SKM-1 (cell line): ENCODE measurements at regions not wholly inside any gene's neighbourhood (a gene's known extent, or its start where the extent isn't known, plus 50 kb on each side); places are given as distances from the start of the nearest gene placed in this dataset.

Experiments used
- DNase-seq: peaks from one replicate; lab custom pipeline; 2025; ENCODE audit not compliant: unreplicated experiment; lab: John Stamatoyannopoulos, UW

- DNase-seq = no peak
These were observed 223.4 kb upstream of the SLC24A2 start for GRCh38 chr9:20012232-20012631.

- no peak for DNase-seq
These were observed 220.8 kb upstream of the SLC24A2 start for GRCh38 chr9:20009606-20010005.

DNA sequence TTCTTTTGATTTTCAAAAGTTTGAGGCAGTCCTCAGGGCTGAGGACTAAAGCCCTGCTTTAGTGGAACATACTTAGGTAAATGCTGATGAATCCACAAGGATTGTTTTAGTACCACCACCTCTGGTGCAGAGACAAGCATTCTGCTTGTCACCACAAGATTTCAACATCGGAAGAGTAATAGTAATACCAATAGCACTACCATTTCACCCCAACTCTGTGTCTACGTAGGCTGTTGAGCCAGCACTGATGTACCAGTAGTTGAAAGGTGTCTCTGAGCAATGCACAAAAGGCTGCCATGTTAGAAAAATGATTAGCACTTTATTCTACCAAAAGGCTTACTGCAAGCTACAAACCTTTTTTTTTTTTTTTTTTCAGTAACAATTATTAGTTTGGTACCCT, 213.2 kb upstream of the SLC24A2 start:
- no peak for DNase-seq

- DNase-seq = no peak
These were observed 212.2 kb upstream of the SLC24A2 start for GRCh38 chr9:20001058-20001457.

- no peak for DNase-seq
These were observed 210.7 kb upstream of the SLC24A2 start for GRCh38 chr9:19999491-20000057.

DNA sequence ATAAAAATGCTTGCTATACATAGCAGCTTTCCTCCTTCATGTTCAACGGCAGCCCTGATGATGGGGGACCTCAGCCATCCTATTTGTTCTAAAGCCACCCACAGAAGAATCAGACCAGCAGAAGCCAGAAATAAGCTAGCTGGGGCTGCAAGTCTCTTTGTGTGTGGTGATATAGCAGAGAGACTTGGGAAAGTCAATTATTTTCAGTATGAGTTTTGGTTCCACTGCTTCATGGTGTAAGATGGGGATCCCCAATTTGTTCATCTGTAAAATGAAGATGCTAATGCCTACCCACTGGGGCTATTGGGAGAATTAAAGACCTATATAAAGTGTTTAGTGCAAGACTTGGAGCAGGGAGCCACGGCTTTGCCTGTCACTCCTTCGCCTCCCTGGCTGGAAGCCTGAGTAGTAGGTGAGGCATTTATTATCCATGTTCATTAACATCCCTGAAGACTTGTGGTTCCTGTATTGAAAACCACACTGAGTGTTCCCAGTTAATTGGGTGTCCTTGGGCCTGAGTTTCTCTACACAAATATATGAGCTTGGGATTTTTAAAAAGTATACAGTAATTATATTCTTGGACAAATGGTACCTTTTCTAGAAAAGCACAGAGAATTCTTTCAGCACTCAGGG, 210.1 kb upstream of the SLC24A2 start:
- no peak for DNase-seq

- DNase-seq = no peak
These were observed 209.3 kb upstream of the SLC24A2 start for GRCh38 chr9:19998153-19998552.

DNA sequence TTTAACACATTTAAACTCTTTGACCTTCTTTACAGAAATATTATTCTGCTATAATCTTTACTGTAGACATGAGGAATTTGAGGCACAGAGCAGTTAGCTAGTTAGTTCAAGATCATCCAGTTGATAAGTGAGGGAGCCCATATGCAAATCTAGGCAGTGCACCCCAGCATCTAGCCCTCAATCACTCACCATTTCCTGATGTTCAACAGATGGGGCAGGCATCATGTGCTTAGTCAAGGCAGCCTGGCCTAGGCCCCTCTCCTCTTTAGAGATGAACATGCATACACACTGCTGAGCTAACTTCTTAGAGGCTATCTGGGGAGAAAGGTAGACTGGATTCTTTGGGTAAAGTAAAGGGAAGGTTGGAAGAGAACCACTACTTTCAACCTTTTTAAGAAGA, 206.8 kb upstream of the SLC24A2 start:
- DNase-seq = no peak

DNA sequence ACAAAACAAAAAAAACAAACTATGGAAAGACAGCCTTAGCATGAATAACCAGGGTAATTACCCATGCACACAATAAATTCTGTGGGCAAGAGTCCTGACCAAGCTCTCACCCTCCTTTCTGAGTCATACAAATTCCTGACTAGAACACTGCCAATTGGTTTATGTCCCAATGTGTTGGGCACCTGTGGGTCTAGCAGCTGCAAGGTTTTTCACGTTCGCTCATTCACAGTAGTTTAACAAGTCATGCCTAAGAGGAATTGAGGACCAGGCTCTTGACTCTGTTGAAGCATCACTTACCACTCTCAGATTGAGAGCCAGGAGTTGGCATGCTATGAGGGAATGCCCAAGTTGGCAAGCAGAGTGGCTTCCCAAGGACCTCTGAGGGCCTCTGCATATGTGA, 205.5 kb upstream of the SLC24A2 start:
- no peak for DNase-seq

DNA sequence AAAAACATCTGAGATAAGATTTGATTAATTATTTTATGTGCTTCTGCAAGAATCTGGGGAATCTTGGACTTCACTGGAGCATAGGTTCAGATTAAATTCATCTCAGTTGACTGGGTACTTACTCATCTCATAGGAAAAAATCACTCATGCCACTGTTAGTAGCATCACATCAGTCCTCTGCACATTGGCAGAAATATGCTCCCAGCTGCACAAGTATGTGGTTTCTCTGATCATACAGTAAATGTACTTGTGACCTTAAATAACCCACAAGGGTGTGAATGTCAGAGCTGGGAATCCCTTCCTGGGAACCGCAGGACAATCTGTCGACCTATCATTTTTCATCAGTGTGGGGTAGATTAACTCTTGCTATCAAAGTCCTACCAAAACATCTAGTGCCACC, 203.7 kb upstream of the SLC24A2 start:
- DNase-seq = no peak

- no peak for DNase-seq
These were observed 200.4 kb upstream of the SLC24A2 start for GRCh38 chr9:19989213-19989612.

DNA sequence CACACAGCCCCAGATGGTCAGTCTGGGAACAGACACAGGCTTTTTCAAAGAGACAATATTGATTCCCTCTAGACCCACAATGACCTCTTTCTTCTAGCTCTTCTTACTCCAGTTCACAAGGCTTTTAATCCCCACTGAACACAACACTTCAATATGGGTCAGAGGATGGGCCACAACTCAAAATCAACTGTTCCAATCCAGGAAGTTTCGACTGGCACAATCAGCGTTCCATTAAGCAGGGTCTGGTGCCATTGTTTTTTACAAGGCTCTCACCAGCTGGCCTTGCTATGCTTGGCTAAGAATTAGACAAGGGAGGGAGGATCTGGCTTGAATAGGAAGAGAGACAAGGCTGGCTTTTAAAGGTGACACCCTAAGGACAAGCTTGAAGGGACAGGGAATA, 199.4 kb upstream of the SLC24A2 start:
- no peak for DNase-seq

- no peak for DNase-seq
These were observed 196.2 kb upstream of the SLC24A2 start for GRCh38 chr9:19985081-19985480.

DNA sequence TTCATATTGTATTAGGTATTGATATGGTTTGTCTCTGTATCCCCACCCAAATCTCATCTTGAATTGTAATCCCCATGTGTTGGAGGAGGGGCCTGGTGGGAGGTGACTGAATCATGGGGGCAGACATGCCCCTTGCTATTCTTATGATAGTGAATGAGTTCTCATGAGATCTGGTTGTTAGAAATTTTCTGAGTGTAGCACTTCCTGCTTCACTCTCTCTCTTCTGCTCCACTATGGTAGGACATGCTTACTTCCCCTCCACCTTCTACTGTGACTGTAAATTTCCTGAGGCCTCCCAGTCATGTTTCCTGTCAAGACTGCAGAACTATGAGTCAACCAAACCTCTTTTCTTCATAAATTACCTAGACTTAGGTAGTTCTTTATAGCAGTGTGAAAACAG, 187.4 kb upstream of the SLC24A2 start:
- peak; percentile 38 for DNase-seq

DNA sequence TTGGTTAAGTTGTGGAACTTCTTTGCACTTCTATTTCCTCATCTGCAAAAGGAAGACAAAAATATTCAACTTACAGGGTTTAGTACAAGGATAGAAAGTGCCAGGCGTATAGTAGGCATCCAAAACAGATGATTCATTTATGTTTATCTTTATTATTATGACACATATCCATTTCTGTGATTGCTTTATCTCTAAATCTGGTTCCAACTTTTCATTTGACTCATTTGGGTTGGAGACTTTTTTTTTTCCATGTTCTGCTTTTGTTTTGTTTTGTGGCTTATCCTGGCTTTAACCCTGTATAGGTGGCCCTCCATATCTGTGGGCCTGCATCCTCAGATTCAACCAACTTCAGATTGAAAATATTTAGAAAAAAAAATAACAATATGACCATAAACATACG, 186.7 kb upstream of the SLC24A2 start:
- no peak for DNase-seq

GRCh38 chr9:19969721-19970120, 180.9 kb upstream of the SLC24A2 start:
- DNase-seq = no peak

DNA sequence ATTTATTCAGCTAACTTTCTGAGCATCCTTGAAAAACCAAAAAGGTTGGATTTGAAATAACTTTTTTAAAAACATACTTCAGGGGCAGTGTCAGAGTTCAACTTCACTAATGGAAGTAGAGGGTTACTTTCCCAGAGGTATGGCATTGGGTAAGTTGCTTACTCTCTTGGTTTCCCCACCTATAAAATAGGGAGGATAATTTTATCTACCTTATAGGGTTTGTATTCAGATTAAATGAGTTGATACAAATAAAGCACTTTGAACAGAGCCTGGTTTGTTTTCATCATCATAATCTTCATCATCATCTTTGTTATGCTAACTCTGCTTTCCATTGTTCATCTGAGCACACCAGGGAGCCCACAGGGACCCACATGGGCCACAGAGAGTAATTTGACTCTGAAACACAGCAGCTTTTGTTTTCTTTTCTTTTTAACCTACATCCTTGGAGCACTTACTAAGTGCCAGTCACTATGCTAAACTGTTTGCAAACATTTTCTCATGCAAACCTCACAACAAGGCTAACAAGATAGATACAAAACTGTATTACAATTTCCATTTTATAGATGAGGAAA, 179.1 kb upstream of the SLC24A2 start:
- DNase-seq = no peak

GRCh38 chr9:19967216-19967887, 178.5 kb upstream of the SLC24A2 start:
- DNase-seq = no peak

- DNase-seq = no peak
These were observed 176.5 kb upstream of the SLC24A2 start for GRCh38 chr9:19965336-19965735.

DNA sequence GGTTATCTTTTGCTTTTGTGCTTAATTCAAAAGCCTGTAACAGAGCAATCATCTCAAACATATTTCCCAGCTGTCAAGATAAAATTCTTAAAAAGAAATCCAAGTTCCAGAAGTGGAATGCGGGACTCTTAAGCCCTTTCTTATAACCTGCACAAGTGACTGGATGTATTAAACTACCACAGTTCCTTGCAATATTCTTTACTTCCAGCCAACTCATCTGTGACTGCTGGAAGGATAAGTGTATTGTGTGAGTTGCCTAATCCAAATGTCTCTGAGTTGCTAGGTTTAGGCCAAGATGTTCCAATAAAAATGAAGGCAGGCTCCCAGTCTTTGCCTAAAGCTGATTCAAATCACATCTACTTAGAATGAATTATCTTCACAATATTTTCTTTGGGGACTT, 159.2 kb upstream of the SLC24A2 start:
- no peak for DNase-seq

DNA sequence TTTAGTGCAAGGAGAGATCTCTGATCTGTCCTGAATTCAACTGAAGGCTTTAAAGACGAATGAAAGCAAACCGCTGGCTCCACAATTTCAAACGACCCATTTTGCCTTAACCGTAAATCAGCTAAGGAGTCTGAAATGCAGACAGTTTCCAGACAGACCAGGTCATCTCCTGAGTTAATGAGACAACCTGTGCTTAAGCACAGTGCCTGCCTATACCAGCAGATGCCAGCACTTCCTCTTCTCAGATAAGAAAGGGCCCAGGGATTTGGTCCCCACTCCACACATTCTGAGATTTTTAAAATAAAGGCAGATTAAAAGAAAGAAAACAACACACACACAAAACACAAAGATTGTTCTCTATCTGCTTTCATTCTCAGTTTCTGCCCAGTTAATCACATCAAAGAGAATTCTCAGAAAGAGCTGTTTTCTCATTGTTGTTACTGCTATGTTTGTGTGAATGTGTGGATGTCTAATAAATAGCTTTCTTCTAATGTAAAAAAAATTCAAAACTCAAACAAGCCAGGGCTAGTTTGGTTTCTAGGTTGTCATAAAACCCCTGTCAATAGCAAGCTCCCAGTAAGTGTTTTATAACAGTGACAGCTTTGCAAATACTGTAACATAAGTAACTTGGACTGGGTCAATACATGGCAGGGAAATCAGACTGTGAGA, 157.7 kb upstream of the SLC24A2 start:
- DNase-seq = no peak

DNA sequence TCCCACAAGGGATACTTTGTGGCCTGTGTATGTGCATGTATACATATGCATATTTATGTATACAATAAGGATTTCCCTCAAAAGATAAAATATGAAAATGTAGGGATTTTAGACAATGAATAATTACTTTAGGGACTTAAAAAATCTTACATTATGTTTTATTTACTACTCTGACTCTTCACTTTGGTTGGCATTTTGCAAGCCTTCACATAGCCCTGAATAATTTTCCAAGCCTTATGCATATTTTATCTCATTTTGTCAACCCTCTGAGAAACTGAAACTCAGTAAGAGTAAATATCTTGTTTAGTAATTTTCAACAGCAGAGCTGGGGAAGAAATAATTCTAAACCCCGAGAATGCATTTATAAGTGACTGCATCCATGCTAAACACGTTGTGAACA, 153.0 kb upstream of the SLC24A2 start:
- DNase-seq = no peak
